K562 (cell line): ENCODE measurements at regions not wholly inside any gene's neighbourhood (a gene's known extent, or its start where the extent isn't known, plus 50 kb on each side); places are given as distances from the start of the nearest gene placed in this dataset.

Experiments used
- CHD2 ChIP-seq: IDR thresholded peaks from 2 replicates; pipeline ENCODE4 v1.6.1; 2011; ENCODE audit warnings: low read depth, low read length
- DNMT1 ChIP-seq: fragments of 450-650 bp; IDR thresholded peaks from 2 replicates; pipeline ENCODE4 v1.6.1; 2016; ENCODE audit warnings: antibody characterized with exemption, mild to moderate bottlenecking
- MBD2 ChIP-seq: sonication (generic); IDR thresholded peaks from 2 replicates; pipeline ENCODE4 v1.6.1; 2016; ENCODE audit warnings: low read depth, borderline replicate concordance
- NR2C1 ChIP-seq, 2 experiments: fragments of 450-650 bp; IDR thresholded peaks; 2 replicates each; pipeline ENCODE4 v1.6.1; 2017; ENCODE audit warnings: mild to moderate bottlenecking in 2 of 2, antibody characterized with exemption in 1 of 2, inconsistent platforms in 1 of 2, missing compliant biosample characterization in 1 of 2, missing genetic modification characterization in 1 of 2
- PHB ChIP-seq: fragments of 250-450 bp; sonication (Bioruptor Pico); IDR thresholded peaks from 2 replicates; pipeline ENCODE4 v1.5.0; 2021
- SMARCA4 ChIP-seq: fragments of 450-650 bp; IDR thresholded peaks from 2 replicates; pipeline ENCODE4 v1.6.1; 2016
- TAF9B ChIP-seq: fragments of 450-650 bp; IDR thresholded peaks from 2 replicates; pipeline ENCODE4 v1.6.1; 2018; ENCODE audit warnings: mild to moderate bottlenecking; ENCODE audit not compliant: partially characterized antibody
- YBX1 ChIP-seq: fragments of 450-650 bp; IDR thresholded peaks from 2 replicates; pipeline ENCODE4 v1.7.1; 2016; ENCODE audit warnings: mild to moderate bottlenecking
- ZNF165 ChIP-seq: fragments of 250-450 bp; sonication (Bioruptor Pico); IDR thresholded peaks from 2 replicates; pipeline ENCODE4 v1.4.0; 2020; ENCODE audit warnings: borderline replicate concordance
- ZNF23 ChIP-seq: fragments of 250-450 bp; sonication (Bioruptor Pico); IDR thresholded peaks from 2 replicates; pipeline ENCODE4 v1.4.0; 2020; ENCODE audit warnings: mild to moderate bottlenecking
- ZNF232 ChIP-seq: sonication (generic); formaldehyde crosslinking; IDR thresholded peaks from 2 replicates; pipeline ENCODE4 v1.8.0; 2022; ENCODE audit warnings: mild to moderate bottlenecking, missing genetic modification reagents
- ZNF41 ChIP-seq: fragments of 250-450 bp; sonication (Bioruptor Pico); conservative IDR thresholded peaks from 2 replicates; pipeline ENCODE4 v1.4.0; 2020; ENCODE audit warnings: mild to moderate bottlenecking
- ZNF445 ChIP-seq: fragments of 250-450 bp; sonication (Bioruptor Pico); IDR thresholded peaks from 2 replicates; pipeline ENCODE4 v1.4.0; 2020; ENCODE audit warnings: low read depth, mild to moderate bottlenecking, moderate library complexity
- ZNF586 ChIP-seq: fragments of 450-650 bp; formaldehyde crosslinking; conservative IDR thresholded peaks from 2 replicates; pipeline ENCODE4 v1.4.0; 2020; ENCODE audit warnings: mild to moderate bottlenecking, moderate library complexity
- ZNF717 ChIP-seq: fragments of 250-450 bp; sonication (Bioruptor Pico); IDR thresholded peaks from 2 replicates; pipeline ENCODE4 v1.5.0; 2021
- TF ChIP-seq, protein P1 (sequence below): fragments of 450-650 bp; IDR thresholded peaks from 2 replicates; pipeline ENCODE4 v1.6.1; 2016; ENCODE audit warnings: low read depth
- TF ChIP-seq, protein P2 (sequence below), 3 experiments: IDR thresholded peaks in 2 of 3; conservative IDR thresholded peaks in 1 of 3; 2 replicates each; pipeline ENCODE4 v1.5.1; 2011 to 2012; ENCODE audit warnings: low read length in 3 of 3, mild to moderate bottlenecking in 3 of 3, control low read depth in 2 of 3, improper control_type of control experiment in 1 of 3, inconsistent platforms in 1 of 3, low read depth in 1 of 3, mixed read lengths in 1 of 3, moderate library complexity in 1 of 3; ENCODE audit not compliant: insufficient read depth in 2 of 3
- TF ChIP-seq, protein P3 (sequence below): fragments of 450-650 bp; IDR thresholded peaks from 2 replicates; pipeline ENCODE4 v1.6.1; 2016

- no peak for TF ChIP-seq ZNF232 (CRISPR knock-in tag)
- TF ChIP-seq ZNF445 (CRISPR knock-in tag) = no peak
- TF ChIP-seq YBX1 = no peak
- TF ChIP-seq, protein P1, sequence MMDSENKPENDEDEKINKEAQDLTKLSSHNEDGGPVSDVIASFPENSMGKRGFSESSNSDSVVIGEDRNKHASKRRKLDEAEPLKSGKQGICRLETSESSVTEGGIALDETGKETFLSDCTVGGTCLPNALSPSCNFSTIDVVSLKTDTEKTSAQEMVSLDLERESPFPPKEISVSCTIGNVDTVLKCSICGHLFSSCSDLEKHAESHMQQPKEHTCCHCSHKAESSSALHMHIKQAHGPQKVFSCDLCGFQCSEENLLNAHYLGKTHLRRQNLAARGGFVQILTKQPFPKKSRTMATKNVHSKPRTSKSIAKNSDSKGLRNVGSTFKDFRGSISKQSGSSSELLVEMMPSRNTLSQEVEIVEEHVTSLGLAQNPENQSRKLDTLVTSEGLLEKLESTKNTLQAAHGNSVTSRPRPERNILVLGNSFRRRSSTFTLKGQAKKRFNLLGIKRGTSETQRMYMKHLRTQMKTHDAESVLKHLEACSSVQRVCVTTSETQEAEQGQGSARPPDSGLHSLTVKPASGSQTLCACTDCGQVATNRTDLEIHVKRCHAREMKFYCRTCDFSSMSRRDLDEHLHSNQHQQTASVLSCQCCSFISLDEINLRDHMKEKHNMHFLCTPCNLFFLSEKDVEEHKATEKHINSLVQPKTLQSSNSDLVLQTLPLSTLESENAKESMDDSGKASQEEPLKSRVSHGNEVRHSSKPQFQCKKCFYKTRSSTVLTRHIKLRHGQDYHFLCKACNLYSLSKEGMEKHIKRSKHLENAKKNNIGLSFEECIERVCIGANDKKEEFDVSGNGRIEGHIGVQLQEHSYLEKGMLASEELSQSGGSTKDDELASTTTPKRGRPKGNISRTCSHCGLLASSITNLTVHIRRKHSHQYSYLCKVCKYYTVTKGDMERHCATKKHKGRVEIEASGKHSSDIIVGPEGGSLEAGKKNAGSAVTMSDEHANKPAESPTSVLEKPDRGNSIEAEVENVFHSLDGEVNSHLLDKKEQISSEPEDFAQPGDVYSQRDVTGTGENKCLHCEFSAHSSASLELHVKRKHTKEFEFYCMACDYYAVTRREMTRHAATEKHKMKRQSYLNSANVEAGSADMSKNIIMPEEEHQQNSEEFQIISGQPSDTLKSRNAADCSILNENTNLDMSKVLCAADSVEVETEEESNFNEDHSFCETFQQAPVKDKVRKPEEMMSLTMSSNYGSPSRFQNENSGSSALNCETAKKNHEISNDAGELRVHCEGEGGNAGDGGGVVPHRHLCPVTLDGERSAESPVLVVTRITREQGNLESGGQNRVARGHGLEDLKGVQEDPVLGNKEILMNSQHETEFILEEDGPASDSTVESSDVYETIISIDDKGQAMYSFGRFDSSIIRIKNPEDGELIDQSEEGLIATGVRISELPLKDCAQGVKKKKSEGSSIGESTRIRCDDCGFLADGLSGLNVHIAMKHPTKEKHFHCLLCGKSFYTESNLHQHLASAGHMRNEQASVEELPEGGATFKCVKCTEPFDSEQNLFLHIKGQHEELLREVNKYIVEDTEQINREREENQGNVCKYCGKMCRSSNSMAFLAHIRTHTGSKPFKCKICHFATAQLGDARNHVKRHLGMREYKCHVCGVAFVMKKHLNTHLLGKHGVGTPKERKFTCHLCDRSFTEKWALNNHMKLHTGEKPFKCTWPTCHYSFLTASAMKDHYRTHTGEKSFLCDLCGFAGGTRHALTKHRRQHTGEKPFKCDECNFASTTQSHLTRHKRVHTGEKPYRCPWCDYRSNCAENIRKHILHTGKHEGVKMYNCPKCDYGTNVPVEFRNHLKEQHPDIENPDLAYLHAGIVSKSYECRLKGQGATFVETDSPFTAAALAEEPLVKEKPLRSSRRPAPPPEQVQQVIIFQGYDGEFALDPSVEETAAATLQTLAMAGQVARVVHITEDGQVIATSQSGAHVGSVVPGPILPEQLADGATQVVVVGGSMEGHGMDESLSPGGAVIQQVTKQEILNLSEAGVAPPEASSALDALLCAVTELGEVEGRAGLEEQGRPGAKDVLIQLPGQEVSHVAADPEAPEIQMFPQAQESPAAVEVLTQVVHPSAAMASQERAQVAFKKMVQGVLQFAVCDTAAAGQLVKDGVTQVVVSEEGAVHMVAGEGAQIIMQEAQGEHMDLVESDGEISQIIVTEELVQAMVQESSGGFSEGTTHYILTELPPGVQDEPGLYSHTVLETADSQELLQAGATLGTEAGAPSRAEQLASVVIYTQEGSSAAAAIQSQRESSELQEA = no peak
- no peak for TF ChIP-seq ZNF165 (CRISPR knock-in tag)
- no peak for TF ChIP-seq TAF9B
- TF ChIP-seq, protein P2, sequence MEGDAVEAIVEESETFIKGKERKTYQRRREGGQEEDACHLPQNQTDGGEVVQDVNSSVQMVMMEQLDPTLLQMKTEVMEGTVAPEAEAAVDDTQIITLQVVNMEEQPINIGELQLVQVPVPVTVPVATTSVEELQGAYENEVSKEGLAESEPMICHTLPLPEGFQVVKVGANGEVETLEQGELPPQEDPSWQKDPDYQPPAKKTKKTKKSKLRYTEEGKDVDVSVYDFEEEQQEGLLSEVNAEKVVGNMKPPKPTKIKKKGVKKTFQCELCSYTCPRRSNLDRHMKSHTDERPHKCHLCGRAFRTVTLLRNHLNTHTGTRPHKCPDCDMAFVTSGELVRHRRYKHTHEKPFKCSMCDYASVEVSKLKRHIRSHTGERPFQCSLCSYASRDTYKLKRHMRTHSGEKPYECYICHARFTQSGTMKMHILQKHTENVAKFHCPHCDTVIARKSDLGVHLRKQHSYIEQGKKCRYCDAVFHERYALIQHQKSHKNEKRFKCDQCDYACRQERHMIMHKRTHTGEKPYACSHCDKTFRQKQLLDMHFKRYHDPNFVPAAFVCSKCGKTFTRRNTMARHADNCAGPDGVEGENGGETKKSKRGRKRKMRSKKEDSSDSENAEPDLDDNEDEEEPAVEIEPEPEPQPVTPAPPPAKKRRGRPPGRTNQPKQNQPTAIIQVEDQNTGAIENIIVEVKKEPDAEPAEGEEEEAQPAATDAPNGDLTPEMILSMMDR (IDR thresholded peaks at IDR 0.05 in 2 of 3, conservative IDR thresholded peaks at IDR 0.05 in 1 of 3; ENCODE audit: insufficient read depth in 2 of 3, low read depth in 1 of 3, low read length in 3 of 3) = no peak
- TF ChIP-seq ZNF23 (CRISPR knock-in tag) = no peak
- TF ChIP-seq, protein P3, sequence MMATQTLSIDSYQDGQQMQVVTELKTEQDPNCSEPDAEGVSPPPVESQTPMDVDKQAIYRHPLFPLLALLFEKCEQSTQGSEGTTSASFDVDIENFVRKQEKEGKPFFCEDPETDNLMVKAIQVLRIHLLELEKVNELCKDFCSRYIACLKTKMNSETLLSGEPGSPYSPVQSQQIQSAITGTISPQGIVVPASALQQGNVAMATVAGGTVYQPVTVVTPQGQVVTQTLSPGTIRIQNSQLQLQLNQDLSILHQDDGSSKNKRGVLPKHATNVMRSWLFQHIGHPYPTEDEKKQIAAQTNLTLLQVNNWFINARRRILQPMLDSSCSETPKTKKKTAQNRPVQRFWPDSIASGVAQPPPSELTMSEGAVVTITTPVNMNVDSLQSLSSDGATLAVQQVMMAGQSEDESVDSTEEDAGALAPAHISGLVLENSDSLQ = peak; percentile 72
- 0 out of 2 replicates have a peak, but pooled peaks have one; percentile 12 for TF ChIP-seq SMARCA4
- no peak for TF ChIP-seq NR2C1 (IDR thresholded peaks at IDR 0.05)
- TF ChIP-seq NR2C1 (tag; IDR thresholded peaks at IDR 0.05) = no peak
- no peak for TF ChIP-seq ZNF586 (CRISPR knock-in tag)
- no peak for TF ChIP-seq MBD2
- no peak for TF ChIP-seq ZNF717 (CRISPR knock-in tag)
- no peak for TF ChIP-seq CHD2
- no peak for TF ChIP-seq ZNF41
- TF ChIP-seq PHB (CRISPR knock-in tag) = no peak
- TF ChIP-seq DNMT1 = no peak
- TF ChIP-seq, all 486 proteins: peak for 4
Observed at GRCh38 chr3:65013053-65013452, 325.3 kb upstream of the ADAMTS9 start (continued).
